Gastroesophageal sphincter (tissue), 4 donors: ENCODE measurements at regions not wholly inside any gene's neighbourhood (a gene's known extent, or its start where the extent isn't known, plus 50 kb on each side); places are given as distances from the start of the nearest gene placed in this dataset.

Source experiments
- ATAC-seq: fragments of 150-250 bp; one replicate; pipeline ENCODE4 v1.9.1; 2016; ENCODE audit warnings: mild to moderate bottlenecking, moderate library complexity
- H3K27ac ChIP-seq, 4 donors: fragments of 200-600 bp; sonication (generic) in 3 of 4; 1 replicate in 3 of 4; 2 replicates in 1 of 4; pipeline ENCODE4 v1.5.1; 2016 to 2019
- H3K27me3 ChIP-seq: fragments of 200-600 bp; sonication (generic); one replicate; pipeline ENCODE4 v1.5.1; 2019
- H3K36me3 ChIP-seq, 2 donors: fragments of 200-600 bp; sonication (generic); one replicate each; pipeline ENCODE4 v1.5.1; 2019; ENCODE audit warnings: control low read depth in 1 of 2
- H3K4me1 ChIP-seq, 3 donors: fragments of 200-600 bp; sonication (generic); 1 replicate in 2 of 3; 2 replicates in 1 of 3; pipeline ENCODE4 v1.5.1; 2016 to 2019; ENCODE audit warnings: control low read depth in 2 of 3
- H3K4me3 ChIP-seq, 2 donors: fragments of 200-600 bp; sonication (generic); one replicate each; pipeline ENCODE4 v1.5.1; 2019; ENCODE audit warnings: mild to moderate bottlenecking in 1 of 2, moderate library complexity in 1 of 2
- H3K9me3 ChIP-seq, 3 donors: fragments of 200-600 bp; sonication (generic); one replicate each; pipeline ENCODE4 v1.5.1; 2017 to 2019; ENCODE audit warnings: control low read depth in 2 of 3
- CTCF ChIP-seq, 4 experiments: fragments of 200-600 bp in 2 of 4; fragments of 450-650 bp in 2 of 4; sonication (generic) in 1 of 4; IDR thresholded peaks; one replicate each; pipeline ENCODE4 v1.5.1; 2017 to 2019; ENCODE audit warnings: antibody characterized with exemption in 4 of 4, mild to moderate bottlenecking in 2 of 4, moderate library complexity in 2 of 4
- EP300 ChIP-seq: sonication (generic); formaldehyde crosslinking; IDR thresholded peaks from one replicate; pipeline ENCODE4 v1.6.1; 2017; ENCODE audit warnings: antibody characterized with exemption, mild to moderate bottlenecking
- POLR2A ChIP-seq, 2 donors: fragments of 450-650 bp; IDR thresholded peaks; one replicate each; pipeline ENCODE4 v1.6.1; 2017; ENCODE audit warnings: antibody characterized with exemption in 2 of 2, mild to moderate bottlenecking in 2 of 2, moderate library complexity in 1 of 2
- POLR2AphosphoS5 ChIP-seq: sonication (generic); formaldehyde crosslinking; IDR thresholded peaks from one replicate; pipeline ENCODE4 v1.6.1; 2017; ENCODE audit warnings: antibody characterized with exemption
- WGBS, 2 donors: methylation state at CpG; one replicate each; pipeline ENCODE4 v1.1.5; 2018; ENCODE audit warnings: low coverage in 1 of 2; 5-methylcytosine and 5-hydroxymethylcytosine counted together

- Histone ChIP-seq H3K27me3 (no peaks in the 10 kb centered on the region), H3K9me3 (peaks cover 0 to 12% (median 0%) of the 10 kb centered on the region in 3 donors), H3K27ac (no peak overlapping the region), H3K4me1 (no peaks in the 10 kb centered on the region), H3K4me3 (no peak overlapping the region), H3K36me3 (no peaks in the 10 kb centered on the region)
- no peak for ATAC-seq
- WGBS, 2 donors = 71% methylated on average over 5 of the region's 6 CpGs; no CpG with 5 or more reads in 1 of the 2 donors
- no peak for TF ChIP-seq POLR2AphosphoS5
- no peak for TF ChIP-seq CTCF (IDR thresholded peaks at IDR 0.05)
- TF ChIP-seq EP300 = no peak
- TF ChIP-seq POLR2A (IDR thresholded peaks at IDR 0.05) = no peak
Observed at GRCh38 chr7:35362341-35362740, 108.4 kb upstream of the TBX20 start.

- no peak for TF ChIP-seq POLR2A (IDR thresholded peaks at IDR 0.05)
- no peak for TF ChIP-seq CTCF (IDR thresholded peaks at IDR 0.05)
- no peak for TF ChIP-seq POLR2AphosphoS5
- no peak for TF ChIP-seq EP300
- no peak for ATAC-seq
- H3K27ac ChIP-seq = no peak overlapping the region
- H3K4me3 ChIP-seq = no peak overlapping the region
- WGBS, 2 donors = 78 to 80% methylated on average over 1 of the region's 1 CpG
- no peaks in the 10 kb centered on the region for H3K36me3 ChIP-seq
- H3K27me3 ChIP-seq = no peaks in the 10 kb centered on the region
- no peaks in the 10 kb centered on the region for H3K4me1 ChIP-seq
- H3K9me3 ChIP-seq = peaks cover 0 to 12% (median 0%) of the 10 kb centered on the region in 3 donors
Observed at GRCh38 chr7:35359423-35359822, 105.5 kb upstream of the TBX20 start.

DNA sequence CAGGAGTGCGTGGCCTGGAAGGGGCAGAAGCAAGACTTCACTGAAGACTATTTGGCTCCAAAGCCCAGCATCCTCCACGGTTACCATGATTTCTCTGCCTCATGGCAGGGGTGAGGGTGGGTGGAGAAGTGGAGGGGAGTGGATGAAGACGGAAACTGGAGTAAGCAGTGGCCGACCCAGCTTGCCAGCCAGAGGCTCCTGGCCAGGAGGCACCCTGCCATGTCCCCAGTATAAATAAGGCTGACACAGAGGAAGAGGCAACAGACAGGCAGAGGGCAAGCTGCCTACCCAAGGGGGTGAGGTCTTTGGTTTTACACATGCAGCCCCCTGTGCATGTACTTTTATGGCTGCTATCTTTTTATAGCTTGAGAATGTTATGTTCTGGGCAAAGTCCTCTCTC lies 102.6 kb upstream of the TBX20 start:
- no peak for ATAC-seq
- Histone ChIP-seq H3K36me3 (no peaks in the 10 kb centered on the region), H3K27me3 (no peaks in the 10 kb centered on the region), H3K4me3 (no peak overlapping the region), H3K9me3 (peaks cover 0 to 12% (median 0%) of the 10 kb centered on the region in 3 donors), H3K4me1 (no peaks in the 10 kb centered on the region), H3K27ac (peak overlapping the region in 1 of 4 donors; percentile 25)
- 67% methylated on average over 4 of the region's 4 CpGs; no CpG with 5 or more reads in 1 of the 2 donors for WGBS, 2 donors
- no peak for TF ChIP-seq POLR2A (IDR thresholded peaks at IDR 0.05)
- TF ChIP-seq CTCF (IDR thresholded peaks at IDR 0.05) = no peak
- no peak for TF ChIP-seq POLR2AphosphoS5
- TF ChIP-seq EP300 = no peak

DNA sequence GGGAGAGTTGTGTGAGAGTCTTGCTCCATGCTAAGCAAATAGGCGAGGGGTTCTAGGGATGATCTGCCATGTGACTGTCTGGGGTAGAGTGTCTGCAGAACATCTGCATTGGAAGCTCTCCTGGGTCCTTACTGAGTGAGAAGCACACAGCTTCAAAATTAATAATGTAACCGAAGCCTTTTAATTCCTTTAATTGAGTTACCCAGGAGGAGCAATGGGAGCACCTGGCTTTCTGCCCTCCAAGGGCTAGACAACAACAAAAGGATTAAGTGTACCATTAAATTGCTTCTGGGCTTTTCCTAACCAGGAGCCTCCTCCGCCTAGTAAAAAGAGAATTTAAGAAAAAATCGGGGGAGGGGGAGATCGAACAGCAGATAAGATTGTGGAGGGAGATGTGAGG lies 102.0 kb upstream of the TBX20 start:
- Histone ChIP-seq H3K9me3 (peaks cover 0 to 12% (median 0%) of the 10 kb centered on the region in 3 donors), H3K4me3 (no peak overlapping the region), H3K36me3 (no peaks in the 10 kb centered on the region), H3K4me1 (no peaks in the 10 kb centered on the region), H3K27ac (peak overlapping the region in 1 of 4 donors; percentile 25), H3K27me3 (no peaks in the 10 kb centered on the region)
- 60 to 89% methylated on average over 3 to 5 of the region's 5 CpGs for WGBS, 2 donors
- ATAC-seq = no peak
- TF ChIP-seq POLR2A (IDR thresholded peaks at IDR 0.05) = no peak
- no peak for TF ChIP-seq POLR2AphosphoS5

DNA sequence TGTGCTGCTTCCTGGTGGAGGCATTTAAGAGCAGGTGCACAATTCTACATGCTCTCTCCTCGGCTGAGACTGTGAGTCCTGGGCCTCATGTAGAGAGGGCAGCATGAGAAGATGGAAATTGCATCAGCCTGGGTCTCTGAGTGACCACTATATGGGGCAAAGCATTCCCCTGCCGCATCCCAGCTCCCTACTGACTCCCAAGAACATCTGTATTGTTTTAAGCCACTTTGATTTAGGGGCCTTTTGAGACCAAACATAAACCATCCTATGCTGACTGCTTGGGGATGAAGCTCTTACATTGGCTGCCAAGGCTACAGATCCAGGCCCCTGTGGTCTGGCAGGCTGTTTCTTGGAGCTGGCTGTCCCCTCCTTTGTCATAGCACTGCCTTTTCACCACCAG lies 101.3 kb upstream of the TBX20 start:
- ATAC-seq = no peak

More for the DNA sequence above, 101.3 kb upstream of the TBX20 start:
- Histone ChIP-seq H3K9me3 (peaks cover 0 to 12% (median 0%) of the 10 kb centered on the region in 3 donors), H3K4me3 (no peak overlapping the region), H3K27me3 (no peaks in the 10 kb centered on the region), H3K36me3 (no peaks in the 10 kb centered on the region), H3K4me1 (no peaks in the 10 kb centered on the region), H3K27ac (no peak overlapping the region)
- TF ChIP-seq EP300 = no peak
- TF ChIP-seq POLR2A (IDR thresholded peaks at IDR 0.05) = no peak
- no peak for TF ChIP-seq CTCF (IDR thresholded peaks at IDR 0.05)
- TF ChIP-seq POLR2AphosphoS5 = no peak
- 85% methylated on average over 2 of the region's 2 CpGs; no CpG with 5 or more reads in 1 of the 2 donors for WGBS, 2 donors
